ENCODE measurements at regions not wholly inside any gene's neighbourhood (a gene's known extent, or its start where the extent isn't known, plus 50 kb on each side); places are given as distances from the start of the nearest gene placed in this dataset.

DNA sequence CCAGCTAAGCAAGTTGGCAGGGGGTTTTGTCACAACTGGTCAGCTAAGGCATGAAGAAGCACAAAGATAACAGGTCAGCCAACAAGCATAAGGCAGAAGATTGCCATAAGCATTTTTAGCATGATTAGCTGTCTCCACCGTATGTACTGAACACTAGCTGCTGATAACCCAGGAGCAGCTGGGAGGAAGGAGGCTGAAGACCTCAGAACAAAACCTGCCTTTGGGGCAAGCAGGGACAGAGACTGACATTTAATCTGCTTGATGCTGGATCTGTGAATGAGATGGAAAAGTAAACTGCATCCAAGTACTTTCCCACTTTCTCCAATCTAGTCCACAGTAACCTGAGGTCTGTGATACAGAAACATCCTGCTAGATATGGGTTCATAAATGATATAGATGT lies 353.0 kb upstream of the MAP3K7 start:
- Histone ChIP-seq H3K9me3 (ENCODE audit: control insufficient read depth, insufficient read depth, low read length) (no peaks in the 10 kb centered on the region), H3K4me1 (ENCODE audit: control insufficient read depth, insufficient read depth, low read length) (no peaks in the 10 kb centered on the region), H3K36me3 (ENCODE audit: control insufficient read depth, insufficient read depth, low read length) (no peaks in the 10 kb centered on the region), H3K27ac (ENCODE audit: low read depth, low read length) (no peak overlapping the region), H3K4me3 (ENCODE audit: low read depth, low read length) (no peak overlapping the region), H3K27me3 (ENCODE audit: control insufficient read depth, insufficient read depth, low read length) (no peaks in the 10 kb centered on the region)
- 89% methylated on average over 1 of the region's 1 CpG for WGBS (ENCODE audit: insufficient coverage)
- no peak for DNase-seq (ENCODE audit: low read depth in 4 of 6, low spot score in 6 of 6)

DNA sequence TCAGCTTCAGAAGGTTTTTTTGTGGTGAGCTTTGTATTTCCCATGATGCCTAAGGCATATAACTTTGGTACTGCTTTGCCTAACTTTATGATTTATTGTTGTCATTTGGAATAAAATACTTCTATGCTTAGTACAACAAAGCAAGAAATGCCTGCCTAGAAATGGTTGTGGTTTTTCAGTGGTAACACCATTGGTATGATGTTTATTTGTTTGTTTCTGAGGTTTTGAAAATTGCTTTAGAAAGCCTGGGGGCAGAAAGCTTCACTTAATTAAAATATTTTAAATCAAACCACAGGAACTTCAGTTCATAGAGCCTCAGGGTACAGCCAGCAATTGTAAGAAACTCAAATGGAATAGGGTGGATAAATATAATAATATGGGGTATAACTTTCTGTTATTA lies 351.2 kb upstream of the MAP3K7 start:
- H3K4me3 ChIP-seq (ENCODE audit: low read depth, low read length), result no peak overlapping the region
- H3K4me1 ChIP-seq (ENCODE audit: control insufficient read depth, insufficient read depth, low read length), result no peaks in the 10 kb centered on the region
- no peaks in the 10 kb centered on the region for H3K9me3 ChIP-seq (ENCODE audit: control insufficient read depth, insufficient read depth, low read length)
- H3K27ac ChIP-seq (ENCODE audit: low read depth, low read length), result no peak overlapping the region
- no peaks in the 10 kb centered on the region for H3K36me3 ChIP-seq (ENCODE audit: control insufficient read depth, insufficient read depth, low read length)
- DNase-seq (ENCODE audit: low read depth in 4 of 6, low spot score in 6 of 6), result peak in 1 of 6 donors; percentile 13
- H3K27me3 ChIP-seq (ENCODE audit: control insufficient read depth, insufficient read depth, low read length), result no peaks in the 10 kb centered on the region

GRCh38 chr6:90936286-90936685 lies 349.4 kb upstream of the MAP3K7 start:
- Histone ChIP-seq H3K36me3 (ENCODE audit: control insufficient read depth, insufficient read depth, low read length) (no peaks in the 10 kb centered on the region), H3K27me3 (ENCODE audit: control insufficient read depth, insufficient read depth, low read length) (no peaks in the 10 kb centered on the region)
- 57% methylated on average over 2 of the region's 5 CpGs for WGBS (ENCODE audit: insufficient coverage)

DNA sequence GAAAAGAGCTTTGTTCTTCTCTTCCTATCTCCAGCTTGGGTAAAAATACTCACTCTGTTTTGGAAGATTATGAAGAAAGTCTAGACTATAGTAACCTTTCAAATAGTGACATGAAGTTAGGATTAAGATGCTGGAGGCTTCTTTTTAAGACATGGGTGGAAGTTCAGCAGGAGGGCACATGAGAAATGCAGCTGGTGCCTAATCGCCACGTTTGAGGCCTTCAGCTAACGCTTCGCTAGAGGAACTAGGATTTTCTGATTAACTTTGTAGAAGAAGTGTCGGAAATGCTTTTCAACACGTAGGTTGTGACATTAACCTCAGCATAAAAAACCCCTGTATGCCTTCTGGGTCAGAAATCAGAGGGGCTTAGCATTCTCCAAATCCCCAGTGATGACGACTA lies 348.1 kb upstream of the MAP3K7 start:
- Histone ChIP-seq H3K4me3 (ENCODE audit: low read depth, low read length) (no peak overlapping the region), H3K27ac (ENCODE audit: low read depth, low read length) (no peak overlapping the region), H3K9me3 (ENCODE audit: control insufficient read depth, insufficient read depth, low read length) (no peaks in the 10 kb centered on the region), H3K36me3 (ENCODE audit: control insufficient read depth, insufficient read depth, low read length) (no peaks in the 10 kb centered on the region), H3K4me1 (ENCODE audit: control insufficient read depth, insufficient read depth, low read length) (no peaks in the 10 kb centered on the region), H3K27me3 (ENCODE audit: control insufficient read depth, insufficient read depth, low read length) (no peaks in the 10 kb centered on the region)
- no peak for DNase-seq (ENCODE audit: low read depth in 4 of 6, low spot score in 6 of 6)
- WGBS (ENCODE audit: insufficient coverage), result 70% methylated on average over 3 of the region's 7 CpGs

More at GRCh38 chr6:90936286-90936685, 349.4 kb upstream of the MAP3K7 start:
- H3K4me3 ChIP-seq (ENCODE audit: low read depth, low read length), result no peak overlapping the region
- H3K9me3 ChIP-seq (ENCODE audit: control insufficient read depth, insufficient read depth, low read length), result no peaks in the 10 kb centered on the region
- no peaks in the 10 kb centered on the region for H3K4me1 ChIP-seq (ENCODE audit: control insufficient read depth, insufficient read depth, low read length)
- no peak for DNase-seq (ENCODE audit: low read depth in 4 of 6, low spot score in 6 of 6)
- H3K27ac ChIP-seq (ENCODE audit: low read depth, low read length), result no peak overlapping the region

GRCh38 chr6:90934081-90934480 lies 347.2 kb upstream of the MAP3K7 start:
- no peaks in the 10 kb centered on the region for H3K36me3 ChIP-seq (ENCODE audit: control insufficient read depth, insufficient read depth, low read length)
- 100% methylated on average over 1 of the region's 5 CpGs for WGBS (ENCODE audit: insufficient coverage)

GRCh38 chr6:90932351-90932750 lies 345.5 kb upstream of the MAP3K7 start:
- H3K36me3 ChIP-seq (ENCODE audit: control insufficient read depth, insufficient read depth, low read length), result no peaks in the 10 kb centered on the region
- no CpG with 5 or more reads among the region's 1 CpG for WGBS (ENCODE audit: insufficient coverage)
- no peak overlapping the region for H3K27ac ChIP-seq (ENCODE audit: low read depth, low read length)

More at GRCh38 chr6:90934081-90934480, 347.2 kb upstream of the MAP3K7 start:
- DNase-seq (ENCODE audit: low read depth in 4 of 6, low spot score in 6 of 6), result no peak
- Histone ChIP-seq H3K4me3 (ENCODE audit: low read depth, low read length) (no peak overlapping the region), H3K27me3 (ENCODE audit: control insufficient read depth, insufficient read depth, low read length) (no peaks in the 10 kb centered on the region), H3K9me3 (ENCODE audit: control insufficient read depth, insufficient read depth, low read length) (no peaks in the 10 kb centered on the region), H3K27ac (ENCODE audit: low read depth, low read length) (no peak overlapping the region), H3K4me1 (ENCODE audit: control insufficient read depth, insufficient read depth, low read length) (no peaks in the 10 kb centered on the region)

DNA sequence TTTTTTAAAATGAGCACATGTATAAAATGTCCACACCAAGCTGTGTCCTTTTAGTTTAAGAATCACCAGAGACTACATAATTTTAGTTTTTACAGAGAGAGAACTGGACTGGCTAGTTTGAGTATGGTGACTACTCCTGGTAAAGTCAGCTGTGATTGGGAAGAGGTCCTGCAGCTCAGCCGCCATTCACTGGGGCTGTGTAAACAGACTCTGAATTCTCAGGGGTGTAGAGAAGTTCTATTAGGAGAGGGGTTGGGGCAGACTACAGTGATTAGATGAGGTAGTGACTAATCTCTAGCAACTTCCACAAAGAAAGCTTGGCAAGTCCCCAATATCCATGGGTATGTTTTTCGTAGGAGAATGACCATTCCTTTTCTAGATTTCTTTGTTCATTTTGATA lies 341.2 kb upstream of the MAP3K7 start:
- Histone ChIP-seq H3K4me3 (ENCODE audit: low read depth, low read length) (no peak overlapping the region), H3K9me3 (ENCODE audit: control insufficient read depth, insufficient read depth, low read length) (no peaks in the 10 kb centered on the region), H3K27ac (ENCODE audit: low read depth, low read length) (no peak overlapping the region), H3K4me1 (ENCODE audit: control insufficient read depth, insufficient read depth, low read length) (no peaks in the 10 kb centered on the region), H3K36me3 (ENCODE audit: control insufficient read depth, insufficient read depth, low read length) (no peaks in the 10 kb centered on the region), H3K27me3 (ENCODE audit: control insufficient read depth, insufficient read depth, low read length) (no peaks in the 10 kb centered on the region)
- WGBS (ENCODE audit: insufficient coverage), result 60% methylated on average over 1 of the region's 2 CpGs
- no peak for DNase-seq (ENCODE audit: low read depth in 4 of 6, low spot score in 6 of 6)

More at GRCh38 chr6:90932351-90932750, 345.5 kb upstream of the MAP3K7 start:
- Histone ChIP-seq H3K4me3 (ENCODE audit: low read depth, low read length) (no peak overlapping the region), H3K9me3 (ENCODE audit: control insufficient read depth, insufficient read depth, low read length) (no peaks in the 10 kb centered on the region), H3K27me3 (ENCODE audit: control insufficient read depth, insufficient read depth, low read length) (no peaks in the 10 kb centered on the region), H3K4me1 (ENCODE audit: control insufficient read depth, insufficient read depth, low read length) (no peaks in the 10 kb centered on the region)
- no peak for DNase-seq (ENCODE audit: low read depth in 4 of 6, low spot score in 6 of 6)

DNA sequence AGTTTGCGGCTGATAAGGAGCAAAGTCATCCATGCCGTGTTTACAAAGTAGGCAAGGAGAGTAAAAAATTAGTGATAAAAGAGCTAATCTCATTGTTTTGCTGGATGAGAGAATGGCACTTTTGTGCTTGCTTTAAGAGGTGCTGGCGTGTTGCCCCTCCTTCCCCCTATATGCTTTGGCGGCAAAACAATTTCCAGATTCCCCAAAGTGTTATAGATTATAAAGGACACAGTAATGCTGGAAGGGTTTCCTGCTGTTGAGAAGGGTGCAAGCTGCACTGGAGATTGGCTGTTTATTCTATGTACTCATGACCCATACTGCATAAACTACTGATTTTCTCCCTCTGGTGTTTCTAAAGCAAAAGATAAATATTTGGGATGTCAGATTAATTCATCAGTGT lies 338.9 kb upstream of the MAP3K7 start:
- DNase-seq (ENCODE audit: low read depth in 4 of 6, low spot score in 6 of 6), result no peak
- Histone ChIP-seq H3K36me3 (ENCODE audit: control insufficient read depth, insufficient read depth, low read length) (no peaks in the 10 kb centered on the region), H3K27ac (ENCODE audit: low read depth, low read length) (no peak overlapping the region), H3K4me3 (ENCODE audit: low read depth, low read length) (no peak overlapping the region), H3K9me3 (ENCODE audit: control insufficient read depth, insufficient read depth, low read length) (no peaks in the 10 kb centered on the region), H3K27me3 (ENCODE audit: control insufficient read depth, insufficient read depth, low read length) (no peaks in the 10 kb centered on the region), H3K4me1 (ENCODE audit: control insufficient read depth, insufficient read depth, low read length) (no peaks in the 10 kb centered on the region)
- 54% methylated on average over 2 of the region's 4 CpGs for WGBS (ENCODE audit: insufficient coverage)

DNA sequence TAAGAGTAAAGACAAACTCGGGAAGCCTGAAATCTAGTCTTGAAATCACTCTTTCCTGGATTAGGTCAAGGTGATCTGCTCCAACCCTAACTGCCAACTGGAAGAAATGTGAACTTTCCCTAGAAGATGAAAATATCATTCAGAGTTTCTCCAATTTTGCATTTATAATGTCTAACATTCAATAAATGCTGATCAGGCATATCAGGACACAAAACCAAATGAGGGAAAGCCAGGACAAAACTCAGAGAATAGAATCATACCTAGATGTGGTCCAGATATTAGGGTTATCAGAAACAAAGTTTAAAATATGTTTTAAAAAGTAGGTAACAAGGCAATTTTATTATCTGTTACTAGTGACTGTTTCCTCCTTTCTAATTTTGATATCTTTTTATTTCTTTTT lies 335.5 kb upstream of the MAP3K7 start:
- Histone ChIP-seq H3K4me3 (ENCODE audit: low read depth, low read length) (no peak overlapping the region), H3K9me3 (ENCODE audit: control insufficient read depth, insufficient read depth, low read length) (no peaks in the 10 kb centered on the region), H3K27ac (ENCODE audit: low read depth, low read length) (no peak overlapping the region), H3K27me3 (ENCODE audit: control insufficient read depth, insufficient read depth, low read length) (no peaks in the 10 kb centered on the region), H3K4me1 (ENCODE audit: control insufficient read depth, insufficient read depth, low read length) (no peaks in the 10 kb centered on the region), H3K36me3 (ENCODE audit: control insufficient read depth, insufficient read depth, low read length) (no peaks in the 10 kb centered on the region)
- no CpG with 5 or more reads among the region's 1 CpG for WGBS (ENCODE audit: insufficient coverage)
- no peak for DNase-seq (ENCODE audit: low read depth in 4 of 6, low spot score in 6 of 6)

DNA sequence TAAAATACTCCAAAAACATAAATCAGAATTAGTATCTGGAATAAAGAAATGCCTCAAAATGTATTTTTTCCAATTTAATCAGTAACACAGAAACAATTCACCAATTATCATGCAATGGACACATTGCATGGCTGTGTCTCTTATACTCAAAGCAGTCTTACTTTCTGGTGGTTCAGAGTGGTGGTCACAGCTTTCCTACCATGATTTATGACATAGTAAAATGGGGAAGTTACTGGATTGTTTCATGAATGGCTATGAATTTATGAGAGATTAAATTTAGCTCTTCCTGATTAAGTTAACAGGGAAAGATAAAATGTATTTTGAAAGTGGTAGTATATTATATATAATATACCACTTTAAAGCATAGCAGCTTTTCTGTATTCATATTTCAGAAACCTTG lies 331.5 kb upstream of the MAP3K7 start:
- Histone ChIP-seq H3K4me3 (ENCODE audit: low read depth, low read length) (no peak overlapping the region), H3K27me3 (ENCODE audit: control insufficient read depth, insufficient read depth, low read length) (no peaks in the 10 kb centered on the region), H3K4me1 (ENCODE audit: control insufficient read depth, insufficient read depth, low read length) (no peaks in the 10 kb centered on the region), H3K36me3 (ENCODE audit: control insufficient read depth, insufficient read depth, low read length) (no peaks in the 10 kb centered on the region), H3K27ac (ENCODE audit: low read depth, low read length) (no peak overlapping the region), H3K9me3 (ENCODE audit: control insufficient read depth, insufficient read depth, low read length) (peaks cover 4% of the 10 kb centered on the region)
- DNase-seq (ENCODE audit: low read depth in 4 of 6, low spot score in 6 of 6), result no peak
